MM.1S (cell line): ENCODE measurements at regions not wholly inside any gene's neighbourhood (a gene's known extent, or its start where the extent isn't known, plus 50 kb on each side); places are given as distances from the start of the nearest gene placed in this dataset.

Experiments
- CTCF ChIP-seq: fragments of 300-600 bp; sonication (generic); IDR thresholded peaks from 2 replicates; pipeline ENCODE4 v1.5.1; 2016; ENCODE audit warnings: antibody characterized with exemption, low read length, mixed read lengths
- EZH2 ChIP-seq: fragments of 300-600 bp; sonication (generic); optimal IDR thresholded peaks from 2 replicates; pipeline ENCODE3; 2017; ENCODE audit warnings: low read depth, mild to moderate bottlenecking, antibody characterized with exemption, low read length, mixed read lengths
- EZH2phosphoT487 ChIP-seq: fragments of 300-600 bp; sonication (generic); IDR thresholded peaks from 2 replicates; pipeline ENCODE4 v1.6.1; 2018; ENCODE audit warnings: antibody characterized with exemption, low read length

- TF ChIP-seq EZH2 (no peak), CTCF (no peak), EZH2phosphoT487 (no peak)
Observed at GRCh38 chr12:25058012-25058411, 109.1 kb upstream of the BCAT1 start.
